SK-N-SH treated with all-trans-retinoic acid at 6 μM for 48 hours (cell line): ENCODE measurements at regions not wholly inside any gene's neighbourhood (a gene's known extent, or its start where the extent isn't known, plus 50 kb on each side); places are given as distances from the start of the nearest gene placed in this dataset.

Experiments
- CSDC2 ChIP-seq: fragments of 250-450 bp; sonication (Bioruptor Pico); IDR thresholded peaks from 2 replicates; pipeline ENCODE4 v1.5.0; 2020; ENCODE audit warnings: mild to moderate bottlenecking, moderate library complexity
- GLIS3 ChIP-seq: fragments of 250-450 bp; sonication (Bioruptor Pico); IDR thresholded peaks from 2 replicates; pipeline ENCODE4 v1.5.0; 2020; ENCODE audit warnings: mild to moderate bottlenecking, moderate library complexity
- RARB ChIP-seq: fragments of 250-450 bp; sonication (Bioruptor Pico); IDR thresholded peaks from 2 replicates; pipeline ENCODE4 v1.8.0; 2021; ENCODE audit warnings: mild to moderate bottlenecking, moderate library complexity
- SNAI2 ChIP-seq: fragments of 250-450 bp; sonication (Bioruptor Pico); IDR thresholded peaks from 2 replicates; pipeline ENCODE4 v1.5.0; 2020; ENCODE audit warnings: mild to moderate bottlenecking, moderate library complexity
- TCF4 ChIP-seq: fragments of 250-450 bp; sonication (Bioruptor Pico); IDR thresholded peaks from 2 replicates; pipeline ENCODE4 v1.8.0; 2021; ENCODE audit warnings: mild to moderate bottlenecking, moderate library complexity, borderline replicate concordance
- ZFP3 ChIP-seq: fragments of 250-450 bp; sonication (Bioruptor Pico); IDR thresholded peaks from 2 replicates; pipeline ENCODE4 v1.5.0; 2020; ENCODE audit warnings: mild to moderate bottlenecking, moderate library complexity
- ZNF565 ChIP-seq: fragments of 450-650 bp; formaldehyde crosslinking; conservative IDR thresholded peaks from 2 replicates; pipeline ENCODE4 v1.5.0; 2020; ENCODE audit warnings: low read depth, mild to moderate bottlenecking, moderate library complexity

DNA sequence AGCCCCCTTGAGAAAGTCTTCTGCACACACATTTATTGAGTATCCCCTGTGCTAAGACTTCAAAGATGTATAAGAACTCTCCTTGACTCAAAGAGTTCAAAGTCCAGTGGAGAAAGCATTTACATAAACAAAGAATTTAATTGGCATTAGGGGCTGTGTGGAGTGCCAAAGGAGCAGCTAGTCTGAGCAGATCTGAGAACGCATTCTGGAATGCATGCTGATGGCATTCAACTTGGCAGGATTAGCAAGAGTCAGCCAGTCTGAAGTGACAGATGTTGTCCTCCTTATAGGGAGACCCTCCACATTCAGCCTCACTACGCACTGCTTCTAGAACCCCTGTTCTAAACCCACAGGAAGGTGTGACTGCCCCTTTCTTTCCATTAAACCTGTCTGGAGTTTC lies 191.5 kb downstream of the RAD51AP2 start:
- TF ChIP-seq ZNF565 = no peak
- TF ChIP-seq SNAI2 (CRISPR knock-in tag) = no peak
- no peak for TF ChIP-seq RARB
- TF ChIP-seq GLIS3 (CRISPR knock-in tag) = no peak
- TF ChIP-seq ZFP3 = no peak
- no peak for TF ChIP-seq CSDC2 (CRISPR knock-in tag)
- TF ChIP-seq TCF4 = no peak
